ENCODE measurements at regions not wholly inside any gene's neighbourhood (a gene's known extent, or its start where the extent isn't known, plus 50 kb on each side); places are given as distances from the start of the nearest gene placed in this dataset.

- WGBS, 2 experiments (ENCODE audit: extremely low coverage in 1 of 2, insufficient coverage in 1 of 2, insufficient read length in 1 of 2, insufficient replicate concordance in 2 of 2, low coverage in 1 of 2, low lambda C conversion rate in 2 of 2, missing lambda C conversion rate in 1 of 2): 83% methylated on average over 2 of the region's 2 CpGs; no CpG with 5 or more reads in 1 of the 2 experiments
- TF ChIP-seq CHD2 (IDR thresholded peaks at IDR 0.05; ENCODE audit: low read length) (no peak), RXRA (IDR thresholded peaks at IDR 0.05; ENCODE audit: insufficient read depth, low read depth, low read length) (no peak), POU5F1 (IDR thresholded peaks at IDR 0.05; ENCODE audit: low read depth, low read length) (no peak), SIX5 (IDR thresholded peaks at IDR 0.05; ENCODE audit: low read depth, low read length) (no peak), KDM1A (IDR thresholded peaks at IDR 0.05; ENCODE audit: borderline replicate concordance, low read length) (no peak), SIRT6 (IDR thresholded peaks at IDR 0.05; ENCODE audit: low read length) (no peak), RAD21 (IDR thresholded peaks at IDR 0.05 in 1 of 2, conservative IDR thresholded peaks at IDR 0.05 in 1 of 2; ENCODE audit: low read depth in 2 of 2, low read length in 2 of 2) (no peak), YY1 (IDR thresholded peaks at IDR 0.05; ENCODE audit: low read depth, low read length) (no peak), TAF1 (IDR thresholded peaks at IDR 0.05; ENCODE audit: low read depth, low read length) (no peak), NANOG (IDR thresholded peaks at IDR 0.05; ENCODE audit: insufficient read depth, low read depth, low read length, poor library complexity, severe bottlenecking) (no peak)
- TF ChIP-seq, protein P1, sequence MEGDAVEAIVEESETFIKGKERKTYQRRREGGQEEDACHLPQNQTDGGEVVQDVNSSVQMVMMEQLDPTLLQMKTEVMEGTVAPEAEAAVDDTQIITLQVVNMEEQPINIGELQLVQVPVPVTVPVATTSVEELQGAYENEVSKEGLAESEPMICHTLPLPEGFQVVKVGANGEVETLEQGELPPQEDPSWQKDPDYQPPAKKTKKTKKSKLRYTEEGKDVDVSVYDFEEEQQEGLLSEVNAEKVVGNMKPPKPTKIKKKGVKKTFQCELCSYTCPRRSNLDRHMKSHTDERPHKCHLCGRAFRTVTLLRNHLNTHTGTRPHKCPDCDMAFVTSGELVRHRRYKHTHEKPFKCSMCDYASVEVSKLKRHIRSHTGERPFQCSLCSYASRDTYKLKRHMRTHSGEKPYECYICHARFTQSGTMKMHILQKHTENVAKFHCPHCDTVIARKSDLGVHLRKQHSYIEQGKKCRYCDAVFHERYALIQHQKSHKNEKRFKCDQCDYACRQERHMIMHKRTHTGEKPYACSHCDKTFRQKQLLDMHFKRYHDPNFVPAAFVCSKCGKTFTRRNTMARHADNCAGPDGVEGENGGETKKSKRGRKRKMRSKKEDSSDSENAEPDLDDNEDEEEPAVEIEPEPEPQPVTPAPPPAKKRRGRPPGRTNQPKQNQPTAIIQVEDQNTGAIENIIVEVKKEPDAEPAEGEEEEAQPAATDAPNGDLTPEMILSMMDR (IDR thresholded peaks at IDR 0.05; ENCODE audit: control extremely low read depth in 1 of 3, insufficient read depth in 1 of 3, low read depth in 1 of 3, low read length in 3 of 3): no peak
- TF ChIP-seq, protein P2, sequence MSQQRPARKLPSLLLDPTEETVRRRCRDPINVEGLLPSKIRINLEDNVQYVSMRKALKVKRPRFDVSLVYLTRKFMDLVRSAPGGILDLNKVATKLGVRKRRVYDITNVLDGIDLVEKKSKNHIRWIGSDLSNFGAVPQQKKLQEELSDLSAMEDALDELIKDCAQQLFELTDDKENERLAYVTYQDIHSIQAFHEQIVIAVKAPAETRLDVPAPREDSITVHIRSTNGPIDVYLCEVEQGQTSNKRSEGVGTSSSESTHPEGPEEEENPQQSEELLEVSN (IDR thresholded peaks at IDR 0.05): no peak
- Histone ChIP-seq H2BK5ac (ENCODE audit: low read depth, low read length) (no peak overlapping the region), H3K4me2 (ENCODE audit: insufficient read depth in 1 of 2, low read depth in 2 of 2, low read length in 2 of 2) (no peak overlapping the region), H3K36me3 (ENCODE audit: control insufficient read depth in 2 of 4, insufficient read depth in 4 of 4, low read length in 3 of 4) (no peaks in the 10 kb centered on the region), H4K8ac (ENCODE audit: extremely low read depth, insufficient read depth, low read length) (no peak overlapping the region), H3K23ac (ENCODE audit: insufficient read length) (no peak overlapping the region), H2AK5ac (ENCODE audit: low read depth, low read length) (no peak overlapping the region), H3K4me1 (replicated peaks in 1 of 4; ENCODE audit: control insufficient read depth in 3 of 4, insufficient read depth in 4 of 4, low read length in 3 of 4) (no peaks in the 10 kb centered on the region; a peak in 1 of 7 replicates), H4K91ac (replicated peaks; ENCODE audit: insufficient read length, low read length) (no peak overlapping the region), H2BK20ac (ENCODE audit: low read length) (no peak overlapping the region), H3K56ac (replicated peaks; ENCODE audit: insufficient read length, low read depth, low read length) (no peak overlapping the region), H2AFZ (ENCODE audit: low read length) (no peak overlapping the region), H3K23me2 (ENCODE audit: low read depth, low read length) (no peaks in the 10 kb centered on the region), H3K27me3 (replicated peaks in 1 of 4; ENCODE audit: control insufficient read depth in 3 of 4, extremely low read depth in 1 of 4, insufficient read depth in 3 of 4, low read length in 3 of 4) (no peaks in the 10 kb centered on the region), H2BK120ac (replicated peaks; ENCODE audit: low read depth, low read length) (no peak overlapping the region), H3K4ac (replicated peaks; ENCODE audit: insufficient read length, low read depth, low read length) (no peak overlapping the region), H3K14ac (ENCODE audit: insufficient read length) (no peak overlapping the region), H3K27ac (ENCODE audit: low read depth, low read length) (no peak overlapping the region), H3K4me3 (ENCODE audit: extremely low read depth in 1 of 4, insufficient read depth in 2 of 4, low read depth in 3 of 4, low read length in 4 of 4) (no peak overlapping the region), H3K79me2 (ENCODE audit: control insufficient read depth in 1 of 2, insufficient read depth in 2 of 2, low read length in 2 of 2) (no peaks in the 10 kb centered on the region), H3K18ac (ENCODE audit: extremely low read depth, low read length) (no peak overlapping the region), H3K79me1 (ENCODE audit: low read depth, low read length) (no peaks in the 10 kb centered on the region), H4K5ac (ENCODE audit: insufficient read length, low read depth, low read length) (no peak overlapping the region), H2BK12ac (ENCODE audit: low read depth, low read length) (no peak overlapping the region), H3K9me3 (ENCODE audit: insufficient read depth in 2 of 2, low read depth in 1 of 2, low read length in 1 of 2) (no peaks in the 10 kb centered on the region), H4K20me1 (replicated peaks in 1 of 2; ENCODE audit: control insufficient read depth in 1 of 2, insufficient read depth in 2 of 2, low read length in 2 of 2) (no peaks in the 10 kb centered on the region), H3K9ac (replicated peaks in 1 of 4; ENCODE audit: extremely low read depth in 1 of 4, low read depth in 3 of 4, low read length in 3 of 4) (no peak overlapping the region), H2BK15ac (ENCODE audit: low read length) (no peak overlapping the region)
- ChIA-PET CTCF (ENCODE audit: partially characterized antibody) (no interaction called here), POLR2A (ENCODE audit: partially characterized antibody) (no interaction called here)
- DNase-seq (ENCODE audit: low read depth in 1 of 2, low spot score in 2 of 2) (no peak), FAIRE-seq (no peak)
These were observed 388.2 kb upstream of the RPS23 start for GRCh38 chr5:82666312-82666711.

Data from H1 (cell line).